ENCODE measurements at regions not wholly inside any gene's neighbourhood (a gene's known extent, or its start where the extent isn't known, plus 50 kb on each side); places are given as distances from the start of the nearest gene placed in this dataset.

DNA sequence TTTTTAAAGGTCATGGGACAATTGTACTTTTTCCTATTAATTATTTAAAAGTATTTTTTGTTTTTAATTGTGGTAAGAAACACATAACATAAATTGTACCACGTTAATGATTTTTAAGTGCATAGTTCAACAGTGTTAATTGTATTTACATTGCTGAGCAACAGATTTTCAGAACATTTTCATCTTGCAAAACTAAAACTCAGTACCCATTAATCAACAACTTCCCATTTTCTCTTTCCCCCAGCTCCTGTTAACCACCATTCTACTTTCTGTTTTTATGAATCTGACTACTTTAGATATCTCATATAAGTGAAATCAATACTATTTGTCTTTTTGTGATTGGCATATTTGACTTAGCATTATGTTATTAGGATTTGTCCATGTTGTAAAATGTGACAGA lies 483.9 kb upstream of the ZNF804A start:
- Histone ChIP-seq H2AFZ (ENCODE audit: low read length) (no peak overlapping the region), H3K27ac (ENCODE audit: low read depth, low read length) (no peak overlapping the region), H3K4me2 (ENCODE audit: insufficient read depth, low read length) (no peak overlapping the region), H3K27me3 (ENCODE audit: insufficient read depth, low read length) (no peaks in the 10 kb centered on the region), H3K4me1 (ENCODE audit: insufficient read depth, low read length) (no peaks in the 10 kb centered on the region), H3K36me3 (ENCODE audit: insufficient read depth, low read length) (no peaks in the 10 kb centered on the region), H3K9me3 (ENCODE audit: low read depth, low read length) (peaks cover 3% of the 10 kb centered on the region), H3K79me2 (ENCODE audit: insufficient read depth, low read length) (no peaks in the 10 kb centered on the region), H4K20me1 (ENCODE audit: insufficient read depth, low read length) (no peaks in the 10 kb centered on the region), H3K4me3 (ENCODE audit: insufficient read depth, low read length) (no peak overlapping the region)
- TF ChIP-seq, protein P1, sequence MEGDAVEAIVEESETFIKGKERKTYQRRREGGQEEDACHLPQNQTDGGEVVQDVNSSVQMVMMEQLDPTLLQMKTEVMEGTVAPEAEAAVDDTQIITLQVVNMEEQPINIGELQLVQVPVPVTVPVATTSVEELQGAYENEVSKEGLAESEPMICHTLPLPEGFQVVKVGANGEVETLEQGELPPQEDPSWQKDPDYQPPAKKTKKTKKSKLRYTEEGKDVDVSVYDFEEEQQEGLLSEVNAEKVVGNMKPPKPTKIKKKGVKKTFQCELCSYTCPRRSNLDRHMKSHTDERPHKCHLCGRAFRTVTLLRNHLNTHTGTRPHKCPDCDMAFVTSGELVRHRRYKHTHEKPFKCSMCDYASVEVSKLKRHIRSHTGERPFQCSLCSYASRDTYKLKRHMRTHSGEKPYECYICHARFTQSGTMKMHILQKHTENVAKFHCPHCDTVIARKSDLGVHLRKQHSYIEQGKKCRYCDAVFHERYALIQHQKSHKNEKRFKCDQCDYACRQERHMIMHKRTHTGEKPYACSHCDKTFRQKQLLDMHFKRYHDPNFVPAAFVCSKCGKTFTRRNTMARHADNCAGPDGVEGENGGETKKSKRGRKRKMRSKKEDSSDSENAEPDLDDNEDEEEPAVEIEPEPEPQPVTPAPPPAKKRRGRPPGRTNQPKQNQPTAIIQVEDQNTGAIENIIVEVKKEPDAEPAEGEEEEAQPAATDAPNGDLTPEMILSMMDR (IDR thresholded peaks at IDR 0.05; ENCODE audit: extremely low read depth, low read depth, low read length): no peak
- DNase-seq (ENCODE audit: insufficient read length, low spot score, missing footprints): no peak

DNA sequence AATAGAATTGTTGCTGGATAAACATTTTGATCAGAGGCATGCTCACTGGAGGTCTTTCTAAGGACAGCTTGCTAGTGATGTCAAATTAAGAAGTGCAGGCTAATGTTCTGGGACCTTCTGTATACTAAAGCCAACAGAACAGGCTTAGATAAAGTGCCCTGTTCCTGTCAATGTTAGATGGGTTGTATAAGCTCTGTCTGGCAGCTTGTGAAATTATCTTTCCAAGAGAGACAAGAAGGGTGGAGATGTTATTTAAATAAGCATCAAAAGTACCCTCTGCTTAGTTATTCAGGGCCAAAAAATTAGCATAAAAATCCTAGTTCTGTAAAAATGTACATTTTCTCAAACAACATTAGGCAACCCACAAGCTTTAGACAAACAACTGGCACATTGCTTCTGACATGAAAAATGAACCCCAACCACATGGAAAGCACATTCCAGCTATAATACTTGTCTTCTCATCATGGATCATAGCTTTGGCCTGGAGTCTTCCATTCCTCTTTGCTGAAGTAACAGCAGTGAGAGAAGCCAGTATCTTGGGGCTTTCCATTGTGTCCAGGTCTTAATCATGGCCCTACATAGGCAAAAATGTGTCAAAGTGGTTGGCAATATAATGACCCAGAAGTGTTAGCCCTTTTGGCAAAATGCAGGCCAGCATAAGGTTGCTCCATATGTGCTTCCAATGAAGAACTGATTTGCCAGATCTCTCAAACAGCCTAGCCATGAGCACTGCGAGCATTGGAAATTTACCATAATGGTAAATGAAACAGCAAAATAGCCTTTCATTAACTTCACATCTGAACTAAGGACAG lies 478.1 kb upstream of the ZNF804A start:
- Histone ChIP-seq H3K4me1 (ENCODE audit: insufficient read depth, low read length) (no peaks in the 10 kb centered on the region), H4K20me1 (ENCODE audit: insufficient read depth, low read length) (no peaks in the 10 kb centered on the region), H3K36me3 (ENCODE audit: insufficient read depth, low read length) (no peaks in the 10 kb centered on the region), H3K27ac (ENCODE audit: low read depth, low read length) (no peak overlapping the region), H3K4me2 (ENCODE audit: insufficient read depth, low read length) (no peak overlapping the region), H3K27me3 (ENCODE audit: insufficient read depth, low read length) (no peaks in the 10 kb centered on the region), H3K79me2 (ENCODE audit: insufficient read depth, low read length) (no peaks in the 10 kb centered on the region), H3K9me3 (ENCODE audit: low read depth, low read length) (no peaks in the 10 kb centered on the region), H3K4me3 (ENCODE audit: insufficient read depth, low read length) (no peak overlapping the region), H2AFZ (ENCODE audit: low read length) (no peak overlapping the region)
- no peak for DNase-seq (ENCODE audit: insufficient read length, low spot score, missing footprints)
- TF ChIP-seq, protein P1 (IDR thresholded peaks at IDR 0.05; ENCODE audit: extremely low read depth, low read depth, low read length): no peak

DNA sequence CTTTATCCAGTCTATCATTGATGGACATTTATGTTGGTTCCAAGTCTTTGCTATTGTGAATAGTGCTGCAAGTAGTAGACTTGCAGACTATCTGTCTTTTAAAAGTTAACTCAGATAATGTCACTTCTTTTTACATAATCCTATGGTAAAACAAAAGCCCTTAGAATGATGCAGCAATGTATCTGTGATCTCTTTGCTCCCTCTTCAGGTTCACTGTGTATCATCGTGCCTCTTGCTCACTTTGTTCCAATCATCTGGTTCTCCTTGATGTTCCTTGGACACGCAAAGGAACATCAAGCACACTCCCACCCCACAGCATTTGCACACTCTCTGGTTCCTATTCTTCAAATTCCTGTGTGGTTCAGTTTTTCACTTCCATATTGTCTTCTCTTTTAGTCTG lies 472.5 kb upstream of the ZNF804A start:
- Histone ChIP-seq H3K27me3 (ENCODE audit: insufficient read depth, low read length) (no peaks in the 10 kb centered on the region), H4K20me1 (ENCODE audit: insufficient read depth, low read length) (no peaks in the 10 kb centered on the region), H3K27ac (ENCODE audit: low read depth, low read length) (no peak overlapping the region), H3K4me3 (ENCODE audit: insufficient read depth, low read length) (no peak overlapping the region), H3K79me2 (ENCODE audit: insufficient read depth, low read length) (no peaks in the 10 kb centered on the region), H3K4me1 (ENCODE audit: insufficient read depth, low read length) (no peaks in the 10 kb centered on the region), H3K4me2 (ENCODE audit: insufficient read depth, low read length) (no peak overlapping the region), H3K36me3 (ENCODE audit: insufficient read depth, low read length) (no peaks in the 10 kb centered on the region), H3K9me3 (ENCODE audit: low read depth, low read length) (no peaks in the 10 kb centered on the region), H2AFZ (ENCODE audit: low read length) (no peak overlapping the region)
- DNase-seq (ENCODE audit: insufficient read length, low spot score, missing footprints): no peak
- TF ChIP-seq, protein P1 (IDR thresholded peaks at IDR 0.05; ENCODE audit: extremely low read depth, low read depth, low read length): no peak

GRCh38 chr2:184129073-184129472 lies 469.3 kb upstream of the ZNF804A start:
- no peak overlapping the region for H3K4me3 ChIP-seq (ENCODE audit: insufficient read depth, low read length)
- no peaks in the 10 kb centered on the region for H4K20me1 ChIP-seq (ENCODE audit: insufficient read depth, low read length)
- H3K4me2 ChIP-seq (ENCODE audit: insufficient read depth, low read length): no peak overlapping the region
- no peaks in the 10 kb centered on the region for H3K27me3 ChIP-seq (ENCODE audit: insufficient read depth, low read length)
- no peaks in the 10 kb centered on the region for H3K79me2 ChIP-seq (ENCODE audit: insufficient read depth, low read length)
- no peaks in the 10 kb centered on the region for H3K36me3 ChIP-seq (ENCODE audit: insufficient read depth, low read length)
- no peak overlapping the region for H3K27ac ChIP-seq (ENCODE audit: low read depth, low read length)
- no peak overlapping the region for H2AFZ ChIP-seq (ENCODE audit: low read length)
- H3K4me1 ChIP-seq (ENCODE audit: insufficient read depth, low read length): no peaks in the 10 kb centered on the region
- H3K9me3 ChIP-seq (ENCODE audit: low read depth, low read length): no peaks in the 10 kb centered on the region
- TF ChIP-seq, protein P1 (IDR thresholded peaks at IDR 0.05; ENCODE audit: extremely low read depth, low read depth, low read length): no peak
- no peak for DNase-seq (ENCODE audit: insufficient read length, low spot score, missing footprints)

Data from osteoblast (primary cell).